ENCODE measurements at regions not wholly inside any gene's neighbourhood (a gene's known extent, or its start where the extent isn't known, plus 50 kb on each side); places are given as distances from the start of the nearest gene placed in this dataset.

GRCh38 chr9:90303655-90304054 lies 339.0 kb downstream of the DIRAS2 start:
- H2BK12ac ChIP-seq (ENCODE audit: low read length) = no peak overlapping the region
- H4K8ac ChIP-seq (ENCODE audit: low read depth, low read length) = no peak overlapping the region
- no peak overlapping the region for H3K27ac ChIP-seq (replicated peaks; ENCODE audit: low read length)
- no peak overlapping the region for H3K9ac ChIP-seq (ENCODE audit: low read depth, low read length, poor library complexity)
- H3K4me2 ChIP-seq (ENCODE audit: insufficient read depth, low read length, poor library complexity, severe bottlenecking) = no peak overlapping the region
- no peak overlapping the region for H3K18ac ChIP-seq (ENCODE audit: low read length)
- no peaks in the 10 kb centered on the region for H3K79me1 ChIP-seq (ENCODE audit: low read depth, low read length)
- no peak overlapping the region for H2BK5ac ChIP-seq (ENCODE audit: low read length)
- no peak overlapping the region for H2AK5ac ChIP-seq (ENCODE audit: low read depth, low read length)
- peaks cover 3 to 14% of the 10 kb centered on the region in 2 donors for H3K4me1 ChIP-seq (ENCODE audit: control insufficient read depth in 2 of 2, insufficient read depth in 1 of 2, low read depth in 1 of 2, low read length in 2 of 2)
- no peak overlapping the region for H3K14ac ChIP-seq (ENCODE audit: low read length)
- no peak overlapping the region for H3K4me3 ChIP-seq (ENCODE audit: low read length in 2 of 2)
- no peak overlapping the region for H3K4ac ChIP-seq (ENCODE audit: low read length)
- H4K91ac ChIP-seq (ENCODE audit: low read depth, low read length, poor library complexity) = no peak overlapping the region
- H3K36me3 ChIP-seq (replicated peaks in 1 of 2; ENCODE audit: control insufficient read depth in 2 of 2, insufficient read depth in 2 of 2, low read length in 2 of 2) = no peaks in the 10 kb centered on the region
- no peak overlapping the region for H2BK15ac ChIP-seq (ENCODE audit: low read length)
- H2AFZ ChIP-seq (ENCODE audit: low read length) = no peak overlapping the region
- no CpG with 5 or more reads among the region's 4 CpGs for WGBS, 2 donors (ENCODE audit: extremely low coverage in 2 of 2, insufficient read length in 2 of 2, insufficient replicate concordance in 1 of 2)
- H2BK120ac ChIP-seq (ENCODE audit: low read depth, low read length) = no peak overlapping the region
- no peak for DNase-seq (ENCODE audit: low spot score)
- H3K27me3 ChIP-seq (ENCODE audit: control insufficient read depth in 3 of 3, insufficient read depth in 3 of 3, low read depth in 1 of 3, low read length in 3 of 3) = no peaks in the 10 kb centered on the region
- H3K23ac ChIP-seq (ENCODE audit: low read depth, low read length, poor library complexity) = no peak overlapping the region
- H3K9me3 ChIP-seq (replicated peaks in 1 of 2; ENCODE audit: control insufficient read depth in 2 of 2, insufficient read depth in 1 of 2, low read depth in 1 of 2, low read length in 2 of 2) = no peaks in the 10 kb centered on the region

GRCh38 chr9:90306158-90306557 lies 336.5 kb downstream of the DIRAS2 start:
- H2BK15ac ChIP-seq (ENCODE audit: low read length) = peak overlapping the region; percentile 51
- DNase-seq (ENCODE audit: low spot score) = no peak
- no peak overlapping the region for H3K18ac ChIP-seq (ENCODE audit: low read length)
- no peak overlapping the region for H2BK120ac ChIP-seq (ENCODE audit: low read depth, low read length)
- H3K4me3 ChIP-seq (ENCODE audit: low read length in 2 of 2) = no peak overlapping the region
- H2AFZ ChIP-seq (ENCODE audit: low read length) = no peak overlapping the region
- no peaks in the 10 kb centered on the region for H3K9me3 ChIP-seq (replicated peaks in 1 of 2; ENCODE audit: control insufficient read depth in 2 of 2, insufficient read depth in 1 of 2, low read depth in 1 of 2, low read length in 2 of 2)
- H3K36me3 ChIP-seq (replicated peaks in 1 of 2; ENCODE audit: control insufficient read depth in 2 of 2, insufficient read depth in 2 of 2, low read length in 2 of 2) = no peaks in the 10 kb centered on the region
- WGBS, 2 donors (ENCODE audit: extremely low coverage in 2 of 2, insufficient read length in 2 of 2, insufficient replicate concordance in 1 of 2) = no CpG with 5 or more reads among the region's 11 CpGs
- H3K23ac ChIP-seq (ENCODE audit: low read depth, low read length, poor library complexity) = no peak overlapping the region
- H2BK5ac ChIP-seq (ENCODE audit: low read length) = no peak overlapping the region
- no peak overlapping the region for H2BK12ac ChIP-seq (ENCODE audit: low read length)
- no peak overlapping the region for H4K91ac ChIP-seq (ENCODE audit: low read depth, low read length, poor library complexity)
- no peak overlapping the region for H3K27ac ChIP-seq (replicated peaks; ENCODE audit: low read length)
- no peaks in the 10 kb centered on the region for H3K27me3 ChIP-seq (ENCODE audit: control insufficient read depth in 3 of 3, insufficient read depth in 3 of 3, low read depth in 1 of 3, low read length in 3 of 3)
- no peak overlapping the region for H3K9ac ChIP-seq (ENCODE audit: low read depth, low read length, poor library complexity)
- H3K4ac ChIP-seq (ENCODE audit: low read length) = no peak overlapping the region
- peaks cover 0 to 9% of the 10 kb centered on the region in 2 donors for H3K4me1 ChIP-seq (ENCODE audit: control insufficient read depth in 2 of 2, insufficient read depth in 1 of 2, low read depth in 1 of 2, low read length in 2 of 2)
- no peaks in the 10 kb centered on the region for H3K79me1 ChIP-seq (ENCODE audit: low read depth, low read length)
- H2AK5ac ChIP-seq (ENCODE audit: low read depth, low read length) = peak overlapping the region; percentile 48
- H3K14ac ChIP-seq (ENCODE audit: low read length) = no peak overlapping the region
- H4K8ac ChIP-seq (ENCODE audit: low read depth, low read length) = no peak overlapping the region
- H3K4me2 ChIP-seq (ENCODE audit: insufficient read depth, low read length, poor library complexity, severe bottlenecking) = no peak overlapping the region

- H3K4me1 ChIP-seq (ENCODE audit: control insufficient read depth in 2 of 2, insufficient read depth in 1 of 2, low read depth in 1 of 2, low read length in 2 of 2) = peaks cover 0 to 6% of the 10 kb centered on the region in 2 donors
- H2AK5ac ChIP-seq (ENCODE audit: low read depth, low read length) = no peak overlapping the region
- no peak overlapping the region for H3K27ac ChIP-seq (replicated peaks; ENCODE audit: low read length)
These were observed 335.3 kb downstream of the DIRAS2 start for GRCh38 chr9:90307167-90307833.

DNA sequence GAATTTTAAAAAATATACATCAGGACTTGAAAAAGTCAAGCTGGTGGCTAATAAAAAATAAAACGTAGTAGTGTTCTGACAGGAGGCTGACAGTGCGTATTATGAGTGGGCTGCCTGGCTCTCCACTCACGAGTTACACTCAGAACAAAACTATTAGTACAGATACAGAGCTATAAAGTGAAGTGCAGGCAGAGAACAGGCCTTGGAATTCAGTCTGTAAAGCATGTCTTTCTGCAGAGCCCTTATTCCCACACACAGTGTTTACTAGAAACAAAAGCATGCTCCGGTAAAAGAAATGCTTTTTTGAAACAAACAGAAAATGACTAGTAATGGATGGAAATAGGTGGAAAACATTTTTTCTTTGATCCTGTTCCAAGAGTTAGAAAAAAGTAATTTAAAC lies 334.7 kb downstream of the DIRAS2 start:
- no peak overlapping the region for H3K27ac ChIP-seq (replicated peaks; ENCODE audit: low read length)
- WGBS, 2 donors (ENCODE audit: extremely low coverage in 2 of 2, insufficient read length in 2 of 2, insufficient replicate concordance in 1 of 2) = no CpG with 5 or more reads among the region's 4 CpGs

More at GRCh38 chr9:90307167-90307833, 335.3 kb downstream of the DIRAS2 start:
- Histone ChIP-seq H2BK15ac (ENCODE audit: low read length) (no peak overlapping the region), H3K27me3 (ENCODE audit: control insufficient read depth in 3 of 3, insufficient read depth in 3 of 3, low read depth in 1 of 3, low read length in 3 of 3) (no peaks in the 10 kb centered on the region), H4K8ac (ENCODE audit: low read depth, low read length) (no peak overlapping the region), H3K14ac (ENCODE audit: low read length) (no peak overlapping the region), H3K36me3 (replicated peaks in 1 of 2; ENCODE audit: control insufficient read depth in 2 of 2, insufficient read depth in 2 of 2, low read length in 2 of 2) (no peaks in the 10 kb centered on the region), H3K4me2 (ENCODE audit: insufficient read depth, low read length, poor library complexity, severe bottlenecking) (no peak overlapping the region), H2BK5ac (ENCODE audit: low read length) (no peak overlapping the region), H3K4ac (ENCODE audit: low read length) (no peak overlapping the region), H3K9me3 (replicated peaks in 1 of 2; ENCODE audit: control insufficient read depth in 2 of 2, insufficient read depth in 1 of 2, low read depth in 1 of 2, low read length in 2 of 2) (no peaks in the 10 kb centered on the region), H3K23ac (ENCODE audit: low read depth, low read length, poor library complexity) (no peak overlapping the region), H4K91ac (ENCODE audit: low read depth, low read length, poor library complexity) (no peak overlapping the region), H3K9ac (ENCODE audit: low read depth, low read length, poor library complexity) (no peak overlapping the region), H2AFZ (ENCODE audit: low read length) (peak overlapping the region; percentile 30), H2BK120ac (ENCODE audit: low read depth, low read length) (no peak overlapping the region), H3K79me1 (ENCODE audit: low read depth, low read length) (no peaks in the 10 kb centered on the region), H3K18ac (ENCODE audit: low read length) (peak overlapping the region; percentile 26), H2BK12ac (ENCODE audit: low read length) (no peak overlapping the region), H3K4me3 (ENCODE audit: low read length in 2 of 2) (no peak overlapping the region)
- no CpG with 5 or more reads among the region's 4 CpGs for WGBS, 2 donors (ENCODE audit: extremely low coverage in 2 of 2, insufficient read length in 2 of 2, insufficient replicate concordance in 1 of 2)
- DNase-seq (ENCODE audit: low spot score) = no peak

More for the DNA sequence above, 334.7 kb downstream of the DIRAS2 start:
- H2AFZ ChIP-seq (ENCODE audit: low read length) = no peak overlapping the region
- H3K27me3 ChIP-seq (ENCODE audit: control insufficient read depth in 3 of 3, insufficient read depth in 3 of 3, low read depth in 1 of 3, low read length in 3 of 3) = no peaks in the 10 kb centered on the region
- no peak overlapping the region for H4K8ac ChIP-seq (ENCODE audit: low read depth, low read length)
- no peak overlapping the region for H3K9ac ChIP-seq (ENCODE audit: low read depth, low read length, poor library complexity)
- H4K91ac ChIP-seq (ENCODE audit: low read depth, low read length, poor library complexity) = no peak overlapping the region
- no peaks in the 10 kb centered on the region for H3K9me3 ChIP-seq (replicated peaks in 1 of 2; ENCODE audit: control insufficient read depth in 2 of 2, insufficient read depth in 1 of 2, low read depth in 1 of 2, low read length in 2 of 2)
- H3K36me3 ChIP-seq (replicated peaks in 1 of 2; ENCODE audit: control insufficient read depth in 2 of 2, insufficient read depth in 2 of 2, low read length in 2 of 2) = no peaks in the 10 kb centered on the region
- H3K14ac ChIP-seq (ENCODE audit: low read length) = no peak overlapping the region
- H3K4ac ChIP-seq (ENCODE audit: low read length) = no peak overlapping the region
- no peak overlapping the region for H2AK5ac ChIP-seq (ENCODE audit: low read depth, low read length)
- DNase-seq (ENCODE audit: low spot score) = no peak
- H2BK12ac ChIP-seq (ENCODE audit: low read length) = no peak overlapping the region
- H3K4me2 ChIP-seq (ENCODE audit: insufficient read depth, low read length, poor library complexity, severe bottlenecking) = no peak overlapping the region
- H2BK5ac ChIP-seq (ENCODE audit: low read length) = no peak overlapping the region
- no peak overlapping the region for H3K4me3 ChIP-seq (ENCODE audit: low read length in 2 of 2)
- H3K79me1 ChIP-seq (ENCODE audit: low read depth, low read length) = no peaks in the 10 kb centered on the region
- no peak overlapping the region for H2BK15ac ChIP-seq (ENCODE audit: low read length)
- peaks cover 0 to 6% of the 10 kb centered on the region in 2 donors for H3K4me1 ChIP-seq (ENCODE audit: control insufficient read depth in 2 of 2, insufficient read depth in 1 of 2, low read depth in 1 of 2, low read length in 2 of 2)
- no peak overlapping the region for H3K23ac ChIP-seq (ENCODE audit: low read depth, low read length, poor library complexity)
- no peak overlapping the region for H3K18ac ChIP-seq (ENCODE audit: low read length)
- no peak overlapping the region for H2BK120ac ChIP-seq (ENCODE audit: low read depth, low read length)

Data from neuronal stem cell (in vitro differentiated cells).